HuH-7 (cell line): ENCODE measurements at regions not wholly inside any gene's neighbourhood (a gene's known extent, or its start where the extent isn't known, plus 50 kb on each side); places are given as distances from the start of the nearest gene placed in this dataset.

ENCODE experiments used
- DNase-seq: peaks from one replicate; pipeline ENCODE4 v3.0.0; 2011; ENCODE audit warnings: low spot score

DNA sequence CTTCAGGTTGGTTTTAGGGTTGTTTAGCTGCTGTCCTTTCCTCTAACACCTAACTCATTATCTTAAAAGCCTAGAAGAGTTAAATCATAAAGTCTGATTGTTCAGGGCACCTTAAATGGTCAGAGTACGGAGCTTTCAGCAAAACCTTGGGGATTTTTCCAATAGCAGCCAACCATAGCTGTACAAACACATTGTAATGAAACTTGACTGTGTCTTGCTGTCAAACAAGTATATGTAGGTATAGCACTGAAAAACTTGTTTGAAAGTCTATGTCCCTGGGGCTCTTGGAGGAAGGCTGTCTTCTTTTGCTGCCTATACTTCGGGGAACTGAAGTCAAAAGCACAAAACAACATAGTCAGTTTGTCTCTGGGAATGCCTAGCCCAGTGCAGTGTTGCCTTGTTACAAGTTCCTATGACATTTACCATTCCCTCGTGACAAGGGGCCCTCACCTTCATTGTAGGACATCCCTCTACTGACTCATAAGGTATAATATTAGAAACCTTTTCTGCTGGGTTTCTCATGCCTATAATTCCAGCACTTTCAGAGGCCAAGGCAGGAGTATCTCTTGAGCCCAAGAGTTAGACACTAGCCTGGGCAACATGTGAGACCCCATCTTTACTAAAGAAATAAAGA lies 474.5 kb upstream of the NBEA start:
- DNase-seq = no peak

DNA sequence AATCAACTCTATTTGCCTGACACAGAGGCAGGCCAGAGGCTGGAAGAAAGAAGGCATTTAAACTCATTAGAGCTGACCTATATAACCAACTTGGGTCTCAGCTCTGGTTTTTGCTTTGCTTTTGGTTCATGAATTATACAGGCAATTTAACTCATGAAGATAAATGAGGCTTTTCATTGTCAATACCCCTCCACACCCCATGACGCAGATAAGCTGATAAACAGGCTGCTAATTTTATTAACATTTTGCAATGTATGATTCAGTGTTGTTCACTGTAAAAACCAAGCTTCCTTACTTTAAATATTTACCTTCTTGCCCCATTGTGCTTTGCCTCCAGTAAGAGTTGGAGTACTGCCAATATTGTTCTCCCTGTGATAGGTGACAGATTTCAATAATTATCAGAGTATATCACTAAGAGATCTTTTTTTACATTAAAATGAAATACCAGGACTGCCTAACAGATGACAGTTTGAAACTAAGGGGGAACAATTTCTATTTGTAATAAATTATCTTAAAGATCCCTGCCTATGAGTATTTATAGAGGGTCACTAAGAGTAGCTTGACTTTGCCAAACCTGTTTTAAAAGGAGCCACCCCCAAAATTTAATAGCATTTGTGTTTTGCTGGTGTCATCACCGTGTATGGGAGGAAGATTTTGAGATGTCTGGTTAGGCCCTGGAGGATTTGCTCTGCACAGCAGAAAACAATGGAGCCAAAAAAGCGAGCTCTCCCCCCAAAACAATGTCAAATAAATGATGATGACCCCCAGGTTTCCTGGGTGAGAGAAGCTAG lies 472.7 kb upstream of the NBEA start:
- DNase-seq = no peak

DNA sequence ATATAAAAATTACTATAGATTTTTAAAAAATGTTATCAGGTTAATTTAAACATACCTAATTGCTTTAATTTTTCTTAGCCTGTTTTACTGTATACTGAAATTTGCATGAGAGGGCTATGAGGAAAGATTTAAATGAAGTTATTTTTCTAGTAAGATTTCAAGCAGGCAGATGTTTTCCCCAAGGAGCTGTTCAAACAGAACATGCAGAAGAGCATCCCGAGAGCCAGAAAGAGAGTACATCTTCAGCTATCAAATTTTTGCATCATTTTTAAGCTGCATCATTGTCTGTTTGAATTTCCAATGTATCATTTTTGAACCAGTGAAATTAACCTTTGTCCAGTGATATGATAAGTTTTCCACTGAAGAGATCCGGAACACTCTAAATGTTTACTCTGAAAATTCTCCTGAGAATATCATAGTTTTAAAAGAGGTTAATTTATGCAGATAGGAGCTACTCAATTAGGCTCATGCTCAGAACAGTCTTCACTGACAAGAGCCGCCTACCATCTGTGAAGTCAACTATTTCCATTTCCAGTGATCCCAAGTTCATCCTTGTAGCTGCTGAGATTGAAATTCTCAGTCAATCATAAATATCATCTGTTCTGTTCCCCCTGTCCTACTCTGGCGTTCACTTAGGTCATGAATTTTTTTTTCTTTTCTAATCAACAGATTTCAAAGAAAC lies 467.7 kb upstream of the NBEA start:
- DNase-seq = no peak

DNA sequence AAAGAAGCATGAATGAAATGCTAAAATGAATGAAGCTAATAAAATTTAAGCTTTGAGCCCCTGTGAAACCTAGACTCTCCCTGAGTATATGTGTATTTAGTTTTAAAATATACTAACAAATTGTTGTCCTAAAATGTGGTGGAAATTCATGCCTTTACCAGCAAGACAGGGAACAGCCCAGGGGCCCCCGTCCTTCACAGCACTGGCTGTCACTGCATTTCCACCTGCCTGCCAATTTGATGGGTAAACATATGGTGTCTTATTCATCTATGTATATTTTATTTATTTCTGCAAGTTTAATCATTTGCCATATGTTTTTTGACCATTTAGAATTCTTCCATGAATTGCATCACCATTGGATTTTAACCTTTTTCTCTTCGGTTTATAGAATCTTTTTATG lies 463.7 kb upstream of the NBEA start:
- no peak for DNase-seq

DNA sequence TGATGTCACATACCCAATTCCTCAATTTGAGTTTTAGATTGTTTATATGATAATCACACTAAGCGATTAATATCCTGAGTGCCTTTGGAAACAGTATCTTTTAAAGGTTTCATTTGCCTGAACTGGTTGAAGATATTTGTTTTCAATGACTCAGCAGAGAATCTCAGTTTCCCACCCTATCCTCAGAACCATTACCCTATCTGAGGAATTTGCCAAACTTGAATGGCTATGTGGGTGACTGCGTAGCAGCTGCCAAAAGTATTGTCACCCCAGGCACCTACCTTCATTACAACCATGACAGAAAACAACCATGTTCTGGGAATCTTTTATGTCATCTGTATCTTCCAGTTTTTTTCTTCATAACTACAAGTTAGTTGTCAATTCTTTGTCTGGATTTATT lies 440.1 kb upstream of the NBEA start:
- no peak for DNase-seq

DNA sequence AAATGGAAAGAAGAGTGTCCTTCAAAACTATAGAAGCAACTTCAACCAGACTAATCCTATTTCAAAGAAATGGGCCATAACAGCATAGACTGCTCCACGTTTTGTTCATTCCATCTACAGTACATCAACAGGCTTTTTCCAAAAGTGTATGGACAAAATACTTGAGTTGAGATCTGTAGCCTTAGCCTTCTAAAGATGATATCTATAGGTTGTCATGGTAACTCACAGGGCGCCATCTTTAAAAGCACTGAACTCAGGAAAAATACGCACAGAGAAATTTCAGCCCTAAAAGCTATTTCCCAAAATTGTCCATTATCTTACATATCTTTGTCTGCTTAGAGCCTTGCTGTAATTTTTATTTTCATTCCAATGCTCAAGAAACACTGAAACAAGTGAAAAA lies 439.4 kb upstream of the NBEA start:
- no peak for DNase-seq

DNA sequence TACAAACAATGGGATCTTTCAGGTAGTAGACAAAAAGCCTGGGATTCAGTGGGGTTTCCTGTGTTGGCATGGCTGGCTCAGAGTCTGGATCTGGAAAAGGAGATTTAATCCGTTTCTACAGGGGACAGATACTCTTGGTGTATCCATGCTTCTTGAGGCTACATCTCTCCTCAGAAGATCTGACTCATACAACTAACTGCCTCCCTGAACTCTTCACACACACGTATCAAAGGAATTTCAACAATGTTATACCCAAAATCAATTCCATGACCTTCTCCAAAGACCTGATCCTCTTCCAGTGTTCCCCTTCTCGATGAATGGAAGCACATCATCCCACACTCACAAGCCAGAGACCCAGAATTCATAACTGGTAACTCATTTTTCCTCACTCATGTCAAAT lies 435.3 kb upstream of the NBEA start:
- no peak for DNase-seq

DNA sequence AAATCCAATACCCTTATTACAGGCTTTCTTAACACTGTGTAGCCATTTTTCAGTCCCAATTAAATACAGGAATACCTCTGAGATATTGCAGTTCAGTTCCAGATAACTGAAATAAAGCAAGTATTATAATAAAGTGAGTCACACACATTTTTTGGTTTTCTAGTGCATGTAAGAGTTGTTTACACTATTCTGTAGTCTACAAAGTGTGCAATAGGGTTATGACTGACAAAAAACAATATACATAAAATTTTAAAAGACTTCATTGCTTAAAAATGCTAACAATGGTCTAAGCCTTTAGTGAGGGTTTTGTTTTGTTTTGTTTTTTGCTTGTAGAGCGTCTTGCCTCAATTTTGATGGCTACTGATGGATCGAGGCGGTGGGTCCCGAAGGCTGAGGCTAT lies 434.4 kb upstream of the NBEA start:
- DNase-seq = no peak

DNA sequence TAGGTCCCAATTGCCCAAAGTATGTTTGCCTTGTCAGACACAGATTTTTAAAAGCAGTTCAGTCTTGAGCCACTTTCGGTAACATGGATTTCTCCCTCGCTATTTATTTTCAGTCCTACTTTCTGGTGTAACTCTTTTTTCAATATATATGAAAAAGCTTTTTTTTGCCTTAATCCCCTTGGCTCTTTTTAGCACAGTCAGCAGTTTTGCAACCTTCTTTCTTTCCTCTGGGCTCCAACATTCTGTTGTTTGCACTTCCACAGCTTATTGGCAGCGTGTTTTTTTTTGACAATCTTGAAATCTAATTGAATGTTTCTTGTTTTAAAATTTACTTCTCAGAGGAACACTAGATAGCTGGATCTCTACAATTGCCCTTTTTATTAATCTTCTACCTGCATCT lies 429.3 kb upstream of the NBEA start:
- no peak for DNase-seq

DNA sequence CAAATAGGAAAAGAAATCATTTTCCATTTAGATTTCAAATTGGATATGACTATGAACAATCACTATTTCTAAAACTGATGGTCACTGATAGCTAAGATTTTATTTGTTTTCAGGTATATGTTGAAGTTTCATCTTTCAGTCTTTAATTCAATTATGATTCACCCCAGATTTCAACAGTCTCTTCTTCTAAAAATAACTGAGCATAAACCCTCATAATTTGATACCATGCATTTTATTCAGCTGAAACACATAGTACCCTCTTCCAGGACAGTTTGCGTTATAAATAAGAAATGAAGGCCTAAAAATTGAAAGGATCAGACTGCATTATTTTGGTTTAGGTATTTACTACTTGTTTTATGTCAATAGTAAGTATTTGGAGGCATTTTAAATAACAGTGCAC lies 428.5 kb upstream of the NBEA start:
- DNase-seq = no peak

DNA sequence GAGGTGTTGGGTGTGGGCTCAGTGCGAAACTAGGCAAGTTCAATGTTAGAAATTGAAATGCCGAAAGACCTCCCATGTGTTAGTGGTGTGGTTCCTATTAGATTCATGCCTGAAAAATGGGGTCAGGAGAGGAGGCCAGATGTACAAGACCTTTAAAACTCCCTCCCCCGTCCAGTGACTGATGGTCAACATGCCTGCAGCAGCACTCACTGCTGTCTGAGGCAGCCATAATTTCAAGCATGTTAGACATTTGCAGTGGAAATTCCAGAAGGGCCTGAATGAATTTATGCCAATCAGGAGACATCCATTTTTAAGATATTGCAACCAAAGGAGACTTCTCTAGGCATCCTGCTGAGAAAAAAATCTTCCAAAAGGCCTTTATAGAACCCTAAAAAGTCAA lies 426.9 kb upstream of the NBEA start:
- DNase-seq = no peak

DNA sequence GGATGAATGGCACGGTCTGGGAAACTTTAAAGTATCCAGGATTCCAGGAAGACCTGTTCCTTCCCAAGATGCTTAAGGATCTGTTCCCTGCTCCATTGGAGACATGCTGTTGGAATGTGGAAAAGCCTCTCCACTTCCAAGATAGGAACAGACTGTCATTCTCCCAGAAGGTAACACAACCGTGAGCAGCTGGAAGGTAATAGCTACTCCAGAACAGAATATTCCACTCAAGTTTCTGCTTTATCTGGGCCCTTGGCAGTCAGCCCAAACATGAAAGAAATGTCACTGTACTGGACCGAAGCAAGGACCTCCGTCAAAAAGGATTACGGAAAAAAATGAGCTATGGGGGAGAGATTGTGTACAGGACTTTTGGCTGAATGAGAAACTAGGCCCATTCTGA lies 420.9 kb upstream of the NBEA start:
- DNase-seq = no peak

DNA sequence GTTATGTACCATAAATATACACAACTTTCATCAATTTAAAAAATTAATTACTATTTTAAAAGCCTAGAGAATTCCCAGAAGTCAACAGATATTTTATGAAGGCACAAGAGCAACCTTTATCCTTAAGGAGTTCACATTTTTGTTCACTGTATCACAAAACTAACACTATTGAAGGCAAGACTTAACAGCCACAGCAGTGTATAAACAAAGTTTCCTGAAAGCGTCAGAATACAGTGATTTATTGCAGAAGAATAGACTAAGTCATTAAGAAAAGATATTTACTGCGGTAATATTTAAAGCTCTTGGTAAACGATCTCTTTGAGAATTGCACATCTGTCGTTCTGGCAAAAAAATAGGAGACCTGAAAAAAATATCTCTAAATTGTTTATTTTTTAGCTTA lies 419.3 kb upstream of the NBEA start:
- DNase-seq = no peak

DNA sequence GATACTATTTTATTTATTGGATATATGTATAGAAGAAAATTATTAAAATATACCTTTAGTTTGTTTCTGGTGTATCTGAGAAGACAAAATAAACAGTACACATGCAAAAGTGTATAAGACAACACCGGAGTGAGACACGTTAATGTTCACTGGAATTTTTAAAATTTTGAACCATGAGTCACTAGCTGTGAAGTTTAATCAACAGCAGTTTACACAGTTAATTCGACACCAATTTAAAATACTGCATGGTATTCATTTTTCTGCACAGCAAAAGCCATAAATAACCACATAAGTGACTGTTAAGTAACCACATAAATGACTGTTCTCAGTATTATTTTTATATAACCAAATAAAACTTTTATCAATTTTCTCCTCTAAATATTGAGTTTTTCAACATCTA lies 418.7 kb upstream of the NBEA start:
- no peak for DNase-seq

DNA sequence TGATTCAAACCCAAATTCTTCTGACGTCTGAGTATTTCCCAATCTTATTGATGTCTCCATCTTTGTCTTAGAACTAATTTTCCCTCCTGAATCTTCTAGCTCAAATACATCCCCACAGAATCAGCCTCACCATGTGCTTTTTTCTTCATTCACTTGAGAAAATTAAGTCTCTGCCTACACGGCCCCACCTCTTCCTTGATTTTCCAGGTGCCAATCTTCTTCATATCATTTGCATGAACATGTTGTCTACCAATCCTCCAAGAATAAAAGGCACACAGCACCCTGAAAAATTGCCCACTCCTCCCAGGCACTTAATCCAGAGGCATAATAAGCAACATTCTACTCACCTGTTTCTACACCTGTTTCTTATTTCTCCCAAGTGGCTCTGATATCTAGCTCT lies 408.1 kb upstream of the NBEA start:
- no peak for DNase-seq

DNA sequence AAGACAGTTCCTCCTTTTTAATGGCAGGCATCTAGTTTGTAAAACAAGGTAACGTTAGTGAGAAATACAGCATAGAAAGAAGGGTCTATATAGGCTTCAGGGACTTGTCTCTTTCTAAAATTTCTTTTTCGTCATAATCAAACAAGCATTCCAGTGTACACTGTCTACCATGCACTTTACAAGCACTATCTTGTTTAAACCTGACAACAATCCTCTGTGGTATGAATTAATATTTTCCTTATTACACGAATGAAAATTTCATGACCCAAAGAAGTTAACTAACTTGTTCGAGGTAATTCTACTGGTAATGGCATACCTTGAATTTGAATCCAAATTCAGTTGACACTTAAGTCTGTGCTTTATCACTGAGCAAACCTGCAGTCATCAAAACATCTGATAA lies 399.7 kb upstream of the NBEA start:
- DNase-seq = no peak

DNA sequence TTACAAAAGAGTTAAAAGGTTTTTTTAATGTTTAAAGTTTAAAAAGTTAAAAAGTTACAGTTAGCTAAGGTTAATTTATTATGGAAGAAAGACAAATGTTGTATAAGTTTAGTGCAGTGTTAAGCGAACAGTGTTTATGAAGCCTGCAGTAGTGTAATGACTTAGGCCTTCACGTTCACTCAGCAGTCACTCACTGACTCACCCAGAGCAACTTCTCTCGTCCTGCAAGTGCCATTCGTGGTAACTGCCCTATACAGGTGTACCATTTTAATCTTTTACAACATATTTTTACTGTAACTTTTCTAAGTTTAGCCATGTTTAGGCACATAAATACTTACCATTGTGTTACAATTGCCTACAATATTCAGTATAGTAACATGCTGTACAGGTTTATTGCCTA lies 398.2 kb upstream of the NBEA start:
- no peak for DNase-seq

DNA sequence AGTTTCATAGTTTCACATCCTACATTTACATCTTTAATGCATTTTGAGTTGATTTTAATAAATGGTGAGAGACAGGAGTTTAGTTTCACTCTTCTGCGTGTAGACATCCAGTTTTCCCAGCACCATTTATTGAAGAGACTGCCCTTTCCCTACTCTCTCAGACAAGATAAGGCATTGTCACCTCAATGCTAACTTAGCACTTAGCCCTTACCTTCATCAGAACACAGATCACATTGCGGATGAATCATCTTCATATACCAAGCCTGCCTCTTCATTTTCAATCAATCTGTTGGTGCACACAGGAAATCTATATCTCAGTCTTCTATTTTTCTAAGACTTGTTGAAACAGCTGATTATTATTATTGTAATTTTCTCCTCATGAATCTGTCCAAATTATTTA lies 396.6 kb upstream of the NBEA start:
- no peak for DNase-seq

DNA sequence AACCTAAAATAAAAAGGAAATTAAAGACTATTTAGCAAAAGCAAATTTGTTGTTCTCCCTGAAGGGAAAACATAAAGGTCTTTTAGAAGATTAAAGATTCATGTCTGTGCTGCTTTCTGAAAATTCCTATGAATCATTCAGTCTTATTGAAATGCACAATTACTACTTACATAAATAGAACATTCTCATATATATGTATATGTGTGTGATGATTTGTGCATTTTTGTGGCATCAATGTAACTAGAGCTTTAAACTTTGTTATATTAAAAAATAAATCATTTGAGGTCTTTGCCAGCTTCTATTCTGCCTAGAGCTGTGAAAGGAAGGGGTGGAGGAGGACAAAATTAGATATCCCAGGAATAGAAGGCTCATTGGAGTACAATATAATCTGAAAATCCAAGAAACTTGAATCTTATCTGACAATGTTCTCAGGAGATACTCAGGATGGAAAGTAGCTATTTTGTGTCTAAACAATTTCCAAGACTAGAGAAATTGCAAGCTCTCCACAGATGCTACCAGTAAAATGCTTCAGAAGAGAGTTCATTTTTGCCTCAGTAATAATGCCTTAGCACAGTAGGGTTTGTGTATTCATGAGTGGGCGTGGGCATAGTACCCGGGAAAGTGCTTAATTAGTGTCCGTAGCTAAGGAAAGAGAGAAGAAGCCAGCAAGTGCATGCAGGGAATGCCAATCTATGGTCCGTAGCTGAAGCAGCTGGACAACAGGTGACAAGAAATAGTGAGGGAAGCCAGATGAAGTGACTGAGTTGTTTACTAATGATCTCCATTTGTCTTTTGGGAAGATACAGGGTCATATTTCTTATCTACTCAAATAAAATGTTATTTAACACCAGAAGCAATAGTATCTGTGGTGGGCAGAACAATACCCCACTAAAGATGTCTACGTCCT lies 395.5 kb upstream of the NBEA start:
- DNase-seq = no peak

DNA sequence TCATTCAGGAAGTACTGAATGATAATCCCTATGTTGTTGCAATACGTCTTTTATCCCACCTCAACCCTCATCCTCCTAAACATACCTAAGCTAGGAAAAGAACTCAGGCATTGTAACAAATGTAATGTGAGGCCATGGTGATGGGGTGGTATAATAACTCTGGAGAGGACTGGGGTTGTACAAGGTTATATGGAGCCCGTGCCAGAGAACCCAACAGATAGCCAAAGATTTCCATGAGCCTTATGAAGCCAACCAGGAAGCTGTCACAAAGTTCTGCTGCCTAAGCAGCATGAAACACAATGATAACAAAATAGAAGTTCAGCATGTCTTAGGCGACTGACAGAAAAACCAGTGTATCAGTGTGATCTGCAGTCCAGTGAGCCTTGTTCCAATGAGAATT lies 394.1 kb upstream of the NBEA start:
- no peak for DNase-seq

DNA sequence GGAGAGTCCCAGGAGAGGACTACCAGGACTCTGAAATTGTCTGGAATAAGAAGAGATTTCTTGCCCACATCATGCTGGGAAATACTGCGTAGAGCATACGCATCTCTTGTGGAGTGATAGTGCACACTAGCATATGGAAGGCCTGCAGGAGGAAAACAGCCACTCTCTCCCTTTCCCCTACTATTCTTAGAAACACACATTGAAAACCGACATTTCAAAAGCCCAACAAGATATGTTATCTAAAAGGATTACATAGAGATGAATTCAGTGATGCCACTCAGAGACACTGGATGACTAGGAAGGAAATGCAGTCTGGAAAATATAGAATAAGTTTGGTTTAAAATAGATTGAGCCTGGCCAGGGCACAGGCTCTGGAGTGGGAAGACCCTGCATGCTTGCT lies 388.7 kb upstream of the NBEA start:
- no peak for DNase-seq

DNA sequence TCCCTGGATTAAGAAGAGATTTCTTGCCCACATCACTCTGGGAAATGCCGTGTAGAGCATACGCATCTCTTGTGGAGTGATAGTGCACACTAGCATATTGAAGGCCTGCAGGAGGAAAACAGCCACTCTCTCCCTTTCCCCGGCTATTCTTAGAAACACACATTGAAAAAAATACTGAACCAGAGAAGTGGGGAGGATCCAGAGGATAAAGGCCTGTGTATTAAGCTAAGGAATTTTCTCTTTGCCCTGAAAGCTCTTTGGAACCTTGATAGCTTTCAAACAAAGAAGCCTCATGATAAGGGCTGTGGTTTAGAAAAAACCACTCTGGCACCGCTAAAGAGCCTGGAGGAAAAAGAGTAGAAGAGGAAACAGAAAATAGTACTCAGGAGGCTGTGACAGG lies 386.1 kb upstream of the NBEA start:
- DNase-seq = no peak

DNA sequence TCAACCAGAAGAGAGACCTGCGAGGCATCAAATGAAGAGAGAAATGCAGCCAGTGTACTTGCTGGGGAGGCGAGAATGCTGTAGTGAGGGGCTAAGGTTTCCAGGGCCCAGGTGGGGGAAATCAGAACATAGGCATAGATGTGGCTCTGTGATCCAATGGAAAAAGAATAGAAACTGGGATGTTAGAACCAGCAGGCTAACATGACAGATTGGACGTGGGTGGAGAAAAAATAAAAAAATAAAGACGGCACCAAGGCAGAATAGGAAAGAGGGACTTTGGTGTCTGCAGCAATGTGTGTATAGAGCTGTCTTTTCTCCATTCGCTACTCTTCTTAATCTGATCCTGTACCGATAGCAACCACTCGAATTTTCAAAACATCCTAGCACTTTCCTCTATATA lies 381.0 kb upstream of the NBEA start:
- DNase-seq = no peak
